ENCODE measurements at regions not wholly inside any gene's neighbourhood (a gene's known extent, or its start where the extent isn't known, plus 50 kb on each side); places are given as distances from the start of the nearest gene placed in this dataset.
A peak's percentile ranks its signal among the peaks of the same experiment; 100 is the strongest.

GRCh38 chrX:46330981-46331380 lies 214.2 kb downstream of the ZNF674 start:
- no peaks in the 10 kb centered on the region for H3K4me1 ChIP-seq
- H3K4me3 ChIP-seq, result no peak overlapping the region
- H3K9me3 ChIP-seq, result no peaks in the 10 kb centered on the region
- H3K27ac ChIP-seq, result no peak overlapping the region
- no peaks in the 10 kb centered on the region for H3K27me3 ChIP-seq
- no peak for DNase-seq (ENCODE audit: low spot score)
- TF ChIP-seq, protein P1, sequence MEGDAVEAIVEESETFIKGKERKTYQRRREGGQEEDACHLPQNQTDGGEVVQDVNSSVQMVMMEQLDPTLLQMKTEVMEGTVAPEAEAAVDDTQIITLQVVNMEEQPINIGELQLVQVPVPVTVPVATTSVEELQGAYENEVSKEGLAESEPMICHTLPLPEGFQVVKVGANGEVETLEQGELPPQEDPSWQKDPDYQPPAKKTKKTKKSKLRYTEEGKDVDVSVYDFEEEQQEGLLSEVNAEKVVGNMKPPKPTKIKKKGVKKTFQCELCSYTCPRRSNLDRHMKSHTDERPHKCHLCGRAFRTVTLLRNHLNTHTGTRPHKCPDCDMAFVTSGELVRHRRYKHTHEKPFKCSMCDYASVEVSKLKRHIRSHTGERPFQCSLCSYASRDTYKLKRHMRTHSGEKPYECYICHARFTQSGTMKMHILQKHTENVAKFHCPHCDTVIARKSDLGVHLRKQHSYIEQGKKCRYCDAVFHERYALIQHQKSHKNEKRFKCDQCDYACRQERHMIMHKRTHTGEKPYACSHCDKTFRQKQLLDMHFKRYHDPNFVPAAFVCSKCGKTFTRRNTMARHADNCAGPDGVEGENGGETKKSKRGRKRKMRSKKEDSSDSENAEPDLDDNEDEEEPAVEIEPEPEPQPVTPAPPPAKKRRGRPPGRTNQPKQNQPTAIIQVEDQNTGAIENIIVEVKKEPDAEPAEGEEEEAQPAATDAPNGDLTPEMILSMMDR (IDR thresholded peaks at IDR 0.05), result no peak
- H3K36me3 ChIP-seq, result no peaks in the 10 kb centered on the region

DNA sequence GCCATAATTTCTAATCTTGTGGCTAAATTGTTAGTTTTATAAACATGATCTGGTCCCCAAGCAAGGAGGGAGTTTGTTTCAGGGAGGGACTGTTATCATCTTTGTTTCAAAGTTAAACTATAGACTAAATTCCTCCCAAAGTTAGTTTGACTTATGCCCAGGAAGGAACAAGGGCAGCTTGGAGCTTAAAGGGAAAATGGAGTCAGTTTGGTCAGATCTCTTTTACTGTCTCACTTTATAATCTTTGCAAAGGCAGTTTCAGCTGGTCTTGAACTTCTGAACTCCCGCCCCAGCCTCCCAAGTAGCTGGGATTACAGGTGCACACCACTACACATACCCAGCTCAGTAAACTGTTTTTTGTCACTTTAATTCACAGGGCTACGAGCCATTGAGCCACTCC lies 214.7 kb downstream of the ZNF674 start:
- no peaks in the 10 kb centered on the region for H3K4me1 ChIP-seq
- TF ChIP-seq, protein P1 (IDR thresholded peaks at IDR 0.05), result no peak
- H3K36me3 ChIP-seq, result no peaks in the 10 kb centered on the region
- H3K4me3 ChIP-seq, result no peak overlapping the region
- H3K9me3 ChIP-seq, result no peaks in the 10 kb centered on the region
- no peak for DNase-seq (ENCODE audit: low spot score)
- H3K27ac ChIP-seq, result no peak overlapping the region
- no peaks in the 10 kb centered on the region for H3K27me3 ChIP-seq

DNA sequence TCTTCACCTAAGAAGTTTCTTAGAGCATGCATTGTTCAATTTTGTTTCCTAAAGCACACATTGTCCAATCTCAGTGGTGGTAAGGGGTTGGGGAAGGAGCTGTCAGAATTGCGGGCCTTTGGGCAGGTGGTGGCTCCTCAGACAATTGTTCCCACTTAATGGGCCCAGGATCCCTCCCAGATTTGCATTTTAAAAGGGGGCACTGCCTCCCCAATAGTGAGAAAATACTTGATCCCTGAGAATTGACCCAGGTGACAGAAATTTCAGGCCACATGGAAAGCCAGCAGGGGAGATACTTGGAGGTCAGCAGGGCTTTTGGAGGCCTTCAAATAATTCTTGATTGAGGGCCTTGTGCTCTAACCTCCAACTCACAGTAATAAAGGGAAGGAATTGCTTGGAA lies 217.1 kb downstream of the ZNF674 start:
- Histone ChIP-seq H3K9me3 (no peaks in the 10 kb centered on the region), H3K36me3 (no peaks in the 10 kb centered on the region), H3K4me3 (no peak overlapping the region), H3K4me1 (no peaks in the 10 kb centered on the region), H3K27me3 (no peaks in the 10 kb centered on the region), H3K27ac (no peak overlapping the region)
- TF ChIP-seq, protein P1 (IDR thresholded peaks at IDR 0.05), result no peak
- DNase-seq (ENCODE audit: low spot score), result no peak

- Histone ChIP-seq H3K4me1 (no peaks in the 10 kb centered on the region), H3K27ac (peak overlapping the region in 1 of 2 donors; percentile 4), H3K27me3 (no peaks in the 10 kb centered on the region), H3K36me3 (no peaks in the 10 kb centered on the region), H3K9me3 (no peaks in the 10 kb centered on the region), H3K4me3 (peak overlapping the region in 1 of 2 donors; percentile 29)
- TF ChIP-seq, protein P1 (IDR thresholded peaks at IDR 0.05), result no peak
- no peak for DNase-seq (ENCODE audit: low spot score)
Measured at GRCh38 chrX:46327566-46328115, 217.6 kb downstream of the ZNF674 start.

GRCh38 chrX:46326161-46326560 lies 219.1 kb downstream of the ZNF674 start:
- H3K4me3 ChIP-seq, result no peak overlapping the region
- TF ChIP-seq, protein P1 (IDR thresholded peaks at IDR 0.05), result no peak
- H3K27ac ChIP-seq, result no peak overlapping the region
- DNase-seq (ENCODE audit: low spot score), result no peak
- no peaks in the 10 kb centered on the region for H3K27me3 ChIP-seq
- no peaks in the 10 kb centered on the region for H3K36me3 ChIP-seq
- no peaks in the 10 kb centered on the region for H3K9me3 ChIP-seq
- no peaks in the 10 kb centered on the region for H3K4me1 ChIP-seq

DNA sequence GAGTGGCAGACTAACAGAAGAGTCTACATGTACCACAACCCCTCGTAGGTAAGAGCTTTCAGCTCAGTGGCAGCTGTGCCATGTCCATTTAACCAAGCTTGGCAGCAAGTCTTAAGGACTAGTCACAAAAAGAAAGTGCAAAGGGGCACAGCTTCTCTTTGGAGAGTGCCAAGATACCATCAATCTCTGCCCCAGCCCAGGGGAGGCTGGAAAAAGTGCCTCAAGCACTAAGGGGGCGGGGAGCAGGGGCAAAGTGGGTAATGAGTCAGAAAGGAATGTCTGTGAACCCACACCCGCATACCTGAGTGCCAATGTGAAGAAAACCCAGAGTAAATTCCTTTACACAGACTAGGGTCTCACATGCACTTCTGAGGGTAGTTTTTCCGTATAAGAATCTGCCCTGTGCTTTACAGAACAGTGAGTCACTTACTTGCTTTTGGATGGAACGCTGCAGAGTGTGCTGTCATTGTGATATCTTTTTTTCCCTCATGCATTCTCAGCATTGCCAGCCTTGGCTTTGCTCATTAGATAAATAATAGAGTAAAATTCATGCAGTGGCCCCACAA lies 219.8 kb downstream of the ZNF674 start:
- Histone ChIP-seq H3K4me1 (no peaks in the 10 kb centered on the region), H3K4me3 (no peak overlapping the region), H3K9me3 (no peaks in the 10 kb centered on the region), H3K36me3 (no peaks in the 10 kb centered on the region), H3K27me3 (no peaks in the 10 kb centered on the region), H3K27ac (peak overlapping the region in 1 of 2 donors; percentile 48)
- TF ChIP-seq, protein P1 (IDR thresholded peaks at IDR 0.05), result no peak
- DNase-seq (ENCODE audit: low spot score), result no peak

All from right atrium auricular region (tissue), 2 donors.